SK-N-MC (cell line): ENCODE measurements at regions not wholly inside any gene's neighbourhood (a gene's known extent, or its start where the extent isn't known, plus 50 kb on each side); places are given as distances from the start of the nearest gene placed in this dataset.

ENCODE experiments used
- EZH2 ChIP-seq: fragments of 200-600 bp; sonication (generic); IDR thresholded peaks from one replicate; pipeline ENCODE4 v1.6.1; 2017; ENCODE audit warnings: antibody characterized with exemption
- POLR2AphosphoS5 ChIP-seq: IDR thresholded peaks from 2 replicates; pipeline ENCODE4 v1.6.1; 2012; ENCODE audit warnings: mild to moderate bottlenecking, low read depth, low read length, borderline replicate concordance

- TF ChIP-seq POLR2AphosphoS5 (no peak), EZH2 (no peak)
These were observed 314.1 kb downstream of the SV2B start for GRCh38 chr15:91414124-91414523.
